ENCODE measurements at regions not wholly inside any gene's neighbourhood (a gene's known extent, or its start where the extent isn't known, plus 50 kb on each side); places are given as distances from the start of the nearest gene placed in this dataset.

DNA sequence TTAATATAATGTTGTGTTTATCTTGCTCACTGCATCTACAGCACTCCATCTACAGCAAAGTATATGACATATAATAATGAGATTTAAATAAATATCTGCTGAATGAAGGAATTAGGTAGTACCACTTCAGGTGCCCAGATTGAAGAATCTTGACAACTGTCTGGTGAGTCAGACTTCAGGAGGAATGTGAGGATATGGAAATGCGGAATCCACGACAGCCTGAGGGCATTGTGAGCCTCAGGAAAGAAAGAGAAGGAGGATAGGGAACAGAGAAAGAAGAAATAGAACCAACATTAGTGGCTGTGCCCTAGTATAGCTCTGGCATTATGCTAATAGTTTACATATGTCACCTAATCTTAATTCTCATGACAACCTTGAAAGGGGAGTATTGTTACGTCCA, 304.4 kb downstream of the AASDHPPT start:
- Histone ChIP-seq H3K27ac (no peak overlapping the region), H3K27me3 (replicated peaks; ENCODE audit: insufficient read depth) (no peaks in the 10 kb centered on the region), H3K4me1 (replicated peaks) (no peaks in the 10 kb centered on the region), H3K4me3 (no peak overlapping the region), H3K9me3 (no peaks in the 10 kb centered on the region), H3K36me3 (no peaks in the 10 kb centered on the region)
- 82% methylated on average over 3 of the region's 3 CpGs for WGBS
- intact Hi-C loops (cut with DNase I), result no loop called here
- DNase-seq (ENCODE audit: low spot score), result no peak
- TF ChIP-seq, protein P1, sequence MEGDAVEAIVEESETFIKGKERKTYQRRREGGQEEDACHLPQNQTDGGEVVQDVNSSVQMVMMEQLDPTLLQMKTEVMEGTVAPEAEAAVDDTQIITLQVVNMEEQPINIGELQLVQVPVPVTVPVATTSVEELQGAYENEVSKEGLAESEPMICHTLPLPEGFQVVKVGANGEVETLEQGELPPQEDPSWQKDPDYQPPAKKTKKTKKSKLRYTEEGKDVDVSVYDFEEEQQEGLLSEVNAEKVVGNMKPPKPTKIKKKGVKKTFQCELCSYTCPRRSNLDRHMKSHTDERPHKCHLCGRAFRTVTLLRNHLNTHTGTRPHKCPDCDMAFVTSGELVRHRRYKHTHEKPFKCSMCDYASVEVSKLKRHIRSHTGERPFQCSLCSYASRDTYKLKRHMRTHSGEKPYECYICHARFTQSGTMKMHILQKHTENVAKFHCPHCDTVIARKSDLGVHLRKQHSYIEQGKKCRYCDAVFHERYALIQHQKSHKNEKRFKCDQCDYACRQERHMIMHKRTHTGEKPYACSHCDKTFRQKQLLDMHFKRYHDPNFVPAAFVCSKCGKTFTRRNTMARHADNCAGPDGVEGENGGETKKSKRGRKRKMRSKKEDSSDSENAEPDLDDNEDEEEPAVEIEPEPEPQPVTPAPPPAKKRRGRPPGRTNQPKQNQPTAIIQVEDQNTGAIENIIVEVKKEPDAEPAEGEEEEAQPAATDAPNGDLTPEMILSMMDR (IDR thresholded peaks at IDR 0.05), result no peak
- TF ChIP-seq POLR2AphosphoS5 (IDR thresholded peaks at IDR 0.05), result no peak
- no peak for TF ChIP-seq POLR2A (IDR thresholded peaks at IDR 0.05)

DNA sequence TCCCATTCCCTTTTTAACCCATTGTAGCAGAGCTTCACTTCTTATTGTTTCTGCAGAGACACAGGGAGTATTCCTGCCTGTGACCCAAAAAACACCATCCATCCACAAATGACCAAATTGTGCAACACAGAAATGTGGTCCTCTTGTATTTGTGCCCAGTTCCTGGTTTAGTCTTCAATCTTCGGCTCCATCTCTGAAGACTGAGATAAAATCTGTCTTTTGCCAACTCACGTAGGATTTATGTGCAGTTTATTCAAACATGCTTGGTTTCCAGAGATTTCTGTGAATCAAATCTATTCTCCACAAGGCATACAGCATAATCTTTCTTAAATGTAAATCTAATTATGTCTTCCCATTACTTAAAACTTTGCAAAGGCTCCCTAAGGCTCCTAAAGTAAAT, 307.0 kb downstream of the AASDHPPT start:
- TF ChIP-seq, protein P1 (IDR thresholded peaks at IDR 0.05), result no peak
- no peak for TF ChIP-seq POLR2AphosphoS5 (IDR thresholded peaks at IDR 0.05)
- TF ChIP-seq POLR2A (IDR thresholded peaks at IDR 0.05), result no peak
- intact Hi-C loops (cut with DNase I), result no loop called here
- WGBS, result 37% methylated on average over 2 of the region's 2 CpGs

DNA sequence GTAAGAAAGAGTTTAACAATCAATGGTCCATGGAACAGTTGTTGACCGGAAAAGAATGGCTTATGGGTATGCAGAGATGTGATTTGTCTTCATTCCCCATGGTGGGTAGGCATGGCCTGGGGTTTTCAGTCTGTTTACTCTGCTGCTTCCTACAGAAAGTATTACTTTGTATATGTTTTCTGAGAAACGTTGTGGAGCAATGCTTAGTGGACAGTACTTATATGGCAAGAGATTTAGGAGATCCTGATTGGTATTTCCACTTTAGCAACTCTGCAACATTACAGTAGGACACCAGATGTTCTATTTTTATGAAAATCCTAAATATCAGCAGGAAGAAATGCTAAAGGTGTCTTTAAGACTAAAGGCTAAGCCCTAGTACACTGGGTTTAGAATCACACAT, 309.1 kb downstream of the AASDHPPT start:
- intact Hi-C loops (cut with DNase I), result no loop called here
- Histone ChIP-seq H3K9me3 (no peaks in the 10 kb centered on the region), H3K4me3 (no peak overlapping the region), H3K36me3 (no peaks in the 10 kb centered on the region), H3K27me3 (replicated peaks; ENCODE audit: insufficient read depth) (no peaks in the 10 kb centered on the region), H3K27ac (no peak overlapping the region), H3K4me1 (replicated peaks) (no peaks in the 10 kb centered on the region)
- WGBS, result 72% methylated on average over 2 of the region's 2 CpGs
- TF ChIP-seq, protein P1 (IDR thresholded peaks at IDR 0.05), result no peak
- no peak for TF ChIP-seq POLR2A (IDR thresholded peaks at IDR 0.05)
- TF ChIP-seq POLR2AphosphoS5 (IDR thresholded peaks at IDR 0.05), result no peak
- no peak for DNase-seq (ENCODE audit: low spot score)

More for the DNA sequence above, 307.0 kb downstream of the AASDHPPT start:
- H3K36me3 ChIP-seq, result no peaks in the 10 kb centered on the region
- no peak for DNase-seq (ENCODE audit: low spot score)
- no peaks in the 10 kb centered on the region for H3K27me3 ChIP-seq (replicated peaks; ENCODE audit: insufficient read depth)
- no peak overlapping the region for H3K4me3 ChIP-seq
- H3K9me3 ChIP-seq, result no peaks in the 10 kb centered on the region
- H3K4me1 ChIP-seq (replicated peaks), result no peaks in the 10 kb centered on the region
- H3K27ac ChIP-seq, result no peak overlapping the region

DNA sequence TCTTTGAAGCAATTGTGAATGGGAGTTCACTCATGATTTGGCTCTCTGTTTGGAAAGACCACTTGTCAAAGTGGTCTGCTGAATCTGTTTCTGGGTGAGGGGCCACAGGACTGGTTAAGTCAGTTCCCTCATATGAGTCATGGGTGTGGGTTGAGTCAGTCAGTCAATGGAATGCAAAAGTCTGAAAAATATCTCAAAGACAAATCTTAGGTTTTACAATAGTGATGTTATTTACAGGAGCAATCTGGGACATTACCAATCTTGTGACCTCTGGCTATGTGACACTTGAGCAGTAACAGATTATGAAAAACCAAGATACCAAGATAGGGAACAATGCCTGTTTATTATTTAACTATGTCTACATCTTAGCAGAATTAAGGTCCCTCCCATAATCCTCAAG, 311.6 kb downstream of the AASDHPPT start:
- no peaks in the 10 kb centered on the region for H3K36me3 ChIP-seq
- intact Hi-C loops (cut with DNase I), result no loop called here
- no peak for DNase-seq (ENCODE audit: low spot score)
- no peaks in the 10 kb centered on the region for H3K9me3 ChIP-seq
- TF ChIP-seq, protein P1 (IDR thresholded peaks at IDR 0.05), result no peak
- TF ChIP-seq POLR2A (IDR thresholded peaks at IDR 0.05), result no peak
- no peak for TF ChIP-seq POLR2AphosphoS5 (IDR thresholded peaks at IDR 0.05)
- H3K27ac ChIP-seq, result no peak overlapping the region
- H3K27me3 ChIP-seq (replicated peaks; ENCODE audit: insufficient read depth), result no peaks in the 10 kb centered on the region
- H3K4me3 ChIP-seq, result no peak overlapping the region
- H3K4me1 ChIP-seq (replicated peaks), result no peaks in the 10 kb centered on the region

DNA sequence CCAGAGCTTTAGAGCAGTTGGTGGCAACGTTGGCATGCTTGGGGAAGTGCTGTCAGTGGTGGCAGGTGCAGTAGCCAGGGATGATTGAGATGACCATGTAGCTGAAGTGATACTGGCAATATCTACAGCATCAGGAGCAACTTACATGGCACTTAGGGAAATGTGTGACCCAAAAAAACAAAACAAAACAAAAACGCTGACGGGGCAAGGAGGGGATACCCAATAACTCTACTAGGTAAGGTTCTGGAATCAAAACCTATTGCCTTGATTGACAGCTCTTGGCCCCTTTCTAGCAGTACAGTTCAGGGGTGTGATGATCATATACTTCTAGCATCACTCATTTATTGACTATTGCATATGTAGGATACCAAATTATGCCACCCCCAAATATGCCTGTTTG, 312.6 kb downstream of the AASDHPPT start:
- Histone ChIP-seq H3K4me1 (replicated peaks) (no peaks in the 10 kb centered on the region), H3K36me3 (no peaks in the 10 kb centered on the region), H3K27ac (no peak overlapping the region), H3K4me3 (no peak overlapping the region), H3K27me3 (replicated peaks; ENCODE audit: insufficient read depth) (no peaks in the 10 kb centered on the region), H3K9me3 (no peaks in the 10 kb centered on the region)
- WGBS, result 81% methylated on average over 3 of the region's 3 CpGs
- DNase-seq (ENCODE audit: low spot score), result no peak
- intact Hi-C loops (cut with DNase I), result no loop called here
- TF ChIP-seq, protein P1 (IDR thresholded peaks at IDR 0.05), result no peak
- no peak for TF ChIP-seq POLR2AphosphoS5 (IDR thresholded peaks at IDR 0.05)

Data from prostate gland (tissue), 2 donors.